ENCODE measurements at regions not wholly inside any gene's neighbourhood (a gene's known extent, or its start where the extent isn't known, plus 50 kb on each side); places are given as distances from the start of the nearest gene placed in this dataset.

DNA sequence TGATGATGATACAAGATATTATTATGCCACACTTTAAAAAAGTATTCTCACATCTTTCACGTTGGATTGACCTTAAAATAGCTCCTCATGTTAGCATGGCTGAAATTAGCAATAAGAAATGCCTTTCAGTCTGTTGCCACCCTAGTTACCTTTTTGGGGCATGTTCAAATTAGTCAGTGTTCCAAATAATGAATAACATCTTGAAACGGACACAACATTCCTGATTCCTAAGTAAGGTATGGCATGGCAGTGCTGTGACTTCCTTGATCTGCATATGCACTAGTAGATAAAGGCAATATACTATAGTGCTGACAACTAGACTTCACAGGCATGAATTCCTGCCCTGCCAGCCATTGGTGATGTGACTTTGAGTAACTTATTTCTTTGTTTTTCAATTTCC is 914.5 kb downstream of the METTL15 start:
- TF ChIP-seq POLR2A (IDR thresholded peaks at IDR 0.05; ENCODE audit: low read depth, low read length) (no peak), TAF1 (IDR thresholded peaks at IDR 0.05; ENCODE audit: borderline replicate concordance, low read depth, low read length) (no peak)
